ENCODE measurements at regions not wholly inside any gene's neighbourhood (a gene's known extent, or its start where the extent isn't known, plus 50 kb on each side); places are given as distances from the start of the nearest gene placed in this dataset.

DNA sequence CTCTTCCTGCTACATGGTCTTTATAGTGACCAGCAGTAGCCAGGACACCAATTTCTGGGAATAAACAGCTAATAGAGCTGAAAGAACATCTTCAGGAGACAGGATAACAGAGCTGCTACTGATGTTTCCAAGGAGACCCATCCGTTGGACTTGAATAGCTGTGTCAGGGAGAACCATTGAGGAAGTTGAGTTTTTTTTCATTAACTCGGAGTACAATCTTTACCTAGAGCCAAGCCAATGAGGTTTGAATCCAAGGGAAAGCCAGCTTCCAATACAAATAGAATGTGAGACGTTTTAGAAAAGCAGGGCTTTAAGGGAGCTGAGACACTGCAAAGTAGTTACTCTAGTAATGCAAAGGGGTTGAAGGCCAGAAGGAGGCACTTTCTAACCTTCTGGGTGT is 136.1 kb upstream of the FRMD6 start:
- no peak for TF ChIP-seq CTCF (conservative IDR thresholded peaks at IDR 0.05)
- no peak for TF ChIP-seq EZH2 (IDR thresholded peaks at IDR 0.05; ENCODE audit: low read depth)

All from PC-9 (cell line).